ENCODE measurements at regions not wholly inside any gene's neighbourhood (a gene's known extent, or its start where the extent isn't known, plus 50 kb on each side); places are given as distances from the start of the nearest gene placed in this dataset.

GRCh38 chr9:13646500-13647021, 367.1 kb upstream of the MPDZ start:
- no peak for DNase-seq (ENCODE audit: low spot score)

- DNase-seq (ENCODE audit: low spot score) = no peak
These were observed 366.1 kb upstream of the MPDZ start for GRCh38 chr9:13645557-13645956.

DNA sequence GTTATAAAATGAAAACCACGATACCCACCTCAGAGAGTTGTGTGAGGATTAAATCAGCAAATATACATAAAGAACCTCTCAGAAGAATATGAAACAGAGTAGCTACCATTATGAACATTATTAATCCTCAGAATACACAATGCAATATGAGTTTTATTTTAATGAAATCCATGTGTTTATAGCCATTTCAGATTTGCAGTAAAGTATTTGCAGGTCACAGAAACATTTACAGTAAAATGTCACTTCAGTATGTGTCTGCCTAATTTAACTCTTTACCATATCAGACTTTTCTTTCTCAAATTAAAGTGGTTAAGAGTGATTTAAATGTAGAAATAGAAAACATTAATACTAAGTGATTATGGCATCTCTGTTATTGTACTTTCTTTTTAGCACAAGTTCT, 365.2 kb upstream of the MPDZ start:
- no peak for DNase-seq (ENCODE audit: low spot score)

DNA sequence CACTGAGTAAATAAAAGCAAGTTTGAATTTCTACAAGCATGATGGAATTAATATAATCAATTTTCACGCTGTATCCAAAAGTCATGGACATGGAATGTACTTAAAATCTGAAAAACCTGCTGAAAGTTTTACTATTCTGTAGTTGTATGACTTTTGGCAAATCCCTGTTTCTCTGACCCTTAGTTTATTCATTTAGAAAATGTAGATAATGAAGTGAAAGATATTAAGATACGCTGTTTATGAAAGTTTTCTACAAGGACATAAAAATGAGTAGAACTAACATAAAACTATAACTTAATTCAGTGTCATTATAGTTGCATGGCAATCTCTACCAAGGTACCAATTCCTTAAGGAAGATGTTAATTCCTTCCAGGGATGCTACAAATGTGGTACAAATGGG, 363.2 kb upstream of the MPDZ start:
- DNase-seq (ENCODE audit: low spot score) = no peak

- no peak for DNase-seq (ENCODE audit: low spot score)
These were observed 349.6 kb upstream of the MPDZ start for GRCh38 chr9:13629067-13629466.

- no peak for DNase-seq (ENCODE audit: low spot score)
These were observed 349.0 kb upstream of the MPDZ start for GRCh38 chr9:13628526-13628925.

GRCh38 chr9:13627502-13627901, 348.0 kb upstream of the MPDZ start:
- no peak for DNase-seq (ENCODE audit: low spot score)

DNA sequence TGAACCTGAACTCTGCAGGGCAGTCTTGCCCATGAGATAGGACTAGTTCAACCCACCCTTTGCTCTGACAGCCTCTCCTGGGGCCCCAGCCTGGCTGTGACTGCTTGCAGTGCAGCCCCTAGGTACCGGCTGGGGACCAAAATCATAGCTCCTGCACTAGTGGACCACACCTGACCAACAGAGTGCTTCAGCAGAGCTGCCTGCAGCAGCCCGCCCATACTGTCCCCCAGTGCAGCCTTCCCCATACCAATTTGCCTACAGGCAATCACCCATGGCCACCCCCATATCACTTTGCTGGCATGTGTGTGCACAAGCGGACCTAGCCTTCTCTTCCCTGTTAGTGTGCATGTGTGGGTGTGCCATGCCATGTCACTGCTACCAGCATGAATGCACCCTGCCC, 347.6 kb upstream of the MPDZ start:
- no peak for DNase-seq (ENCODE audit: low spot score)

DNA sequence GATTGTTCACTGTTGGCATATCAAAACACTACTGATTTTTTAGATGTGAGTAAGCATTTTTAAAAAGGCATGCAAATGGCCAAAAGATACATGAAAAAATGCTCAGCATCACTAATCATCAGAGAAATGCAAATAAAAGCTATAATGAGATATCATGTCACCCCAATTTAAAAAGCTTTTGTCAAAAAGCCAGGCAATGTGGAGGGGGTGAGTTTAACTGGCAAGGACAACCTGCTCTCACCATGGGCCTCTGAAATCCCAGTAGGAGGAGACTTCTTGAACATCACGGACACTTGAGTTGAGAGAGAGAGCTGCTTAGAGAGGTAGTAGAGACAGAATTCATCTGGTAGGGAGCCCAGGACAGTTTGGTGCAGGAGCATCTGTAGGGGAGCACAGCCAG, 347.1 kb upstream of the MPDZ start:
- DNase-seq (ENCODE audit: low spot score) = no peak

DNA sequence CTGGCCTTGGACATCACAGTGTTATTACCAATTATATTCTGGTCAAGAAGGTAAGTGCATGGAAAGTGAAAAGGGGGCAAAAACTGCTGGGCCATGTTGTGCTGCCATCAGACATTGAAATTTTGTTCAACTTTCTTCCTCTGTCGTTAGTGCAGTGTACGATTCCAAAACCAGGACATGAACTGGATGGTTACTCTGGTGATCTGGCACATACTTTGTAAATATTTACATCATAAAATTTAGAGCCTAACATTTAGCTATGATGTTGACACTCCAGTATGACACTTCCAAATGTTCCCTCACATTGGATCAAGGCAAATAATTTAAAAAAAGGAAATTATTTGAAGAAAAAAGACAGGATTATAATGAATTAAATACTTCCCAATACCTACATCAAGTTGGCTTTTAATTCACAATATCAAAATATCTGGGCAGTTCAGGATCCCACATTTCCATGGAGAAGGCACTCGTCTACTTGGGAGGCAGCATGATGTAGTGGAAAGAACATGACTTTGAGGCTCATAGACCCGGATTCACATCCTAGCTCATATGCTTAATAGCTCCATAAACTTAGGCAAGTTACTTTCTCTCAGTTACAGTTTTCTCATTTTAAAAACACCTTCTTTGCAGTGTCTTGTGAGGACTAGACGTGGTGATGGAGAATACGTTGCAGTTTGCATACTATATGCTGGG, 342.5 kb upstream of the MPDZ start:
- no peak for DNase-seq (ENCODE audit: low spot score)

- no peak for DNase-seq (ENCODE audit: low spot score)
These were observed 337.1 kb upstream of the MPDZ start for GRCh38 chr9:13616491-13617035.

- no peak for DNase-seq (ENCODE audit: low spot score)
These were observed 336.4 kb upstream of the MPDZ start for GRCh38 chr9:13615660-13616490.

GRCh38 chr9:13614060-13614459, 334.6 kb upstream of the MPDZ start:
- DNase-seq (ENCODE audit: low spot score) = no peak

DNA sequence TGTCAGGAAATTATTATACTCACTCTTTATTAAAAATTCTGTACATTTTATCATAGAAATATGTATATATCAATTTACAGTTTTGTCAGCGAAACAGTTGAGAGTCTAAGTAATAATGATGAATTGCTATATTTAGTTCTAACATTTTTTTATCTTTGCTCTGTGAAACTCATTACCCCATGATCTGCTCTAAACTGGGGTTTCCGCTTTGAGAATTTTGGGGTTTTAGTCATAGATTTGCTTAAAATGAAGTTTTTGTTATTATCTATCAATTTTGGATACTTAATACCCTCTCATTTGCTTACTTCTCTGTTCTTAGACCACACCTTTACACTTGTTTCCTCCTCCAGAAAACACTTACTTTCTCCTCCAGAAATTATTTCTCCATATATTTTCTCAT, 333.8 kb upstream of the MPDZ start:
- DNase-seq (ENCODE audit: low spot score) = no peak

GRCh38 chr9:13608451-13608850, 329.0 kb upstream of the MPDZ start:
- DNase-seq (ENCODE audit: low spot score) = no peak

DNA sequence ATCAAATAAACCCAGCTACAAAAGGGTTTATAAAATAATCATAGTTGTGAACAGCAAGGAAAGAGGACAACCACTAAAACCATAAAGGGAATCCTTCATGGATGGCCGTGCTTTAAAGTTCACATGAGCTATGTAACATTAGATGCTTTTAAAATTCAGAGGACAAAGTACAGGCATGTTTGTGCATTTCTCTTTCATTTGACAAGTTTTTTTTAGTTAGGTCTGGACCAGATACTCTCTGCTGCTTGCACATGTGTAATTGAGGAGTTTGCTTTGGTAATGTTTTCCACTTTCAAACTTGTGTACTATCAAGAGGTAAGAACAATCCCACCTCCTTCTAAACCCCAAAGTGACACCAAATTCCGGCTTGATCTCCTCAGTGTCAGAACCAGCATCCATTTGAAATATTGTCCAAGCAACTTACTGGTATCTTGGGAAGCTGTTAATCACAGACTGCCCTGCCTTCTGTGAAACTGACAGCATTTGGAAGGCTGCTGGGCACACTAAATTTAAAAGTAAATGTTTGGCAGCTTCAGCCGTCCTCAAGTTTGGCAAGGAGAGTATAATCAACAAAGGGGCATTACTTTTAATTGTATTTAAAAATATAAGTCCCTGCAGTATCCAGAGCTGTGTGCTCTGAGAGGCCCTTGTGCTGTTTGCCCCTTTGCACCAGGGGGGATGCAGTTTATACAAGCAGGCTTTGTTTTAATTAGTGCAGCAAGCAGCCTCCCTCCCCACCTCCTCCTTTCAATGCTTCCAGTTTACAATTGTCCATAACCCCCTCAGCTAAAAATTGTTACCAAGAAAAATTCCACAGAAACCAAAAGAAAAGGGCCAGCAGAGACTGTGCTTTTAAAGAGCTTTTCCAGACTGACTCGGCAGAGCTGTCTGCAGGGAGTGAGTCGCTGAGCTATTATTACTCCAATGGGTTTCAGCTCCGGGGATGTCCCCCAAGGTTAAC, 328.3 kb upstream of the MPDZ start:
- peak; percentile 32 for DNase-seq (ENCODE audit: low spot score)

DNA sequence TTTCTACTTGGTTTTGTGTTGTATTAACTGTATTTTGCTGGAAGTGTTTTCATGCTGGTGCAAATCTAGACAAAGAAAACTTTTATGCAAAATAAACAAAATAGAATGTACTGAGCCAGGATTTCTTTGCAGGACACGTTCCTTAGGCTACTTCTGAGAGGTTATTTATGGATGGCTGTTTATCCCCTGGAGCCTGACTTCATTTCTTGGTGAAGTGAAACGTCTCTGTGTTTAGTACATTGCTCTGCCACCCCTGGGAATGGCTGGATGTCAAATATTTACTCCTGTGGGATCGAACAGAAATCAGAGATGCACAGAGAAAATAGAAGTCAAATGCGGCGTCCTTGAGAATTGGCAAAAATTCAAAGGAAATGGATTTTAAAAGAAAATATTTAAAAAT, 327.1 kb upstream of the MPDZ start:
- DNase-seq (ENCODE audit: low spot score) = no peak

DNA sequence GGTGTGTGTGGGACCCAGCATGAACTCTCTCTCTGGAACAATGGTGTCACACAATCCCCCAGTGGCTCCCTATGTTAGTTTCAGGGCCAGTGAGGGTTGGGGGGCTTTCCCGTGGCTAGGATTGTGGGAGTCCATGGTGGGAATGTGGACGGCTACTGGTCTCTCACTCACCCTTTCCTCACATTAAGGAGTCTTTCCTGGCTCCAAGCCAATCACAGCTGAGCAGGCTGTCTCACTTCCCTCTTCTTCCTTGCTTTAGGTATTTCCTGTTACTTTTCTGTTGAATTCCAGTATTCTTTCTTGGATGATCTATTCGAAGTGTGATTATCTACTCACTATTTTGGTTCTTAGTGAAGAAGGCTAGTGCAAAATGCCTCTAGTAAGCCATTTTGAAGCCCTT, 324.4 kb upstream of the MPDZ start:
- DNase-seq (ENCODE audit: low spot score) = no peak

DNA sequence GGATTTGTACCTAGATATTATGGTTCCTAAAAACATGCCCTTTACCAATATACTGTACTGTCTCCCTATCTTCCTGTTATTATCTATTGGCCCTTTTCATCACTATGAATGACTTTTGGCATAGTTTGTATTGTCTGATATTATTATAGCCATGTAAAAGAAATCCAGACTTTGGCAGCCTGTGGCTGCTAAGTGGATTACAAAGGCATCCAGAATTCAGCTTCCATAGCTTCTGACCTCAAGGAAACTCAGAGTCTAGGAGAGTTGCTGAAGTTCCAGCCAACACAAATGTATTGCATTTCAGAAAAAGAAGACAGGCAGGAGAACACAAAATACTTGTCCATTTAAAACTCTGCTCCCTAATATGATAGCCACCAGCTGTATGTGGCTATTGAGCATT, 319.2 kb upstream of the MPDZ start:
- no peak for DNase-seq (ENCODE audit: low spot score)

DNA sequence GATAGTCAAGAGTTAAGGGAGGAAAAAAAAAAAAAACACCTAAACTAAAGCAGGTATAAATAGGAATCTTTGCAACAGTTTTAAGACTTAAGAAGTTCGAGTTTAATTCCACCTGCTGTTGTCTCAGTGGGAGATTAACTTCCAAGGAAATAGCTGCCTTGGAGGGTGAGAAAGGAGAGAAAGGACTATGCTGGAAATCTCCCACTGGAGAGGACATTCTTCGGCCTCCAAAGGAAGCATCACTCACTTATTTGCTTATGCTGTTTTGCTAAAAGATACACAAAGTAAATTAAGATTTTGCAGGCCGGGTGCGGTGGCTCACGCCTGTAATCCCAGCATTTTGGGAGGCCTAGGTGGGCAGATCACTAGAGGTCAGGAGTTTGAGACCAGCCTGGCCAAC, 317.9 kb upstream of the MPDZ start:
- DNase-seq (ENCODE audit: low spot score) = no peak

DNA sequence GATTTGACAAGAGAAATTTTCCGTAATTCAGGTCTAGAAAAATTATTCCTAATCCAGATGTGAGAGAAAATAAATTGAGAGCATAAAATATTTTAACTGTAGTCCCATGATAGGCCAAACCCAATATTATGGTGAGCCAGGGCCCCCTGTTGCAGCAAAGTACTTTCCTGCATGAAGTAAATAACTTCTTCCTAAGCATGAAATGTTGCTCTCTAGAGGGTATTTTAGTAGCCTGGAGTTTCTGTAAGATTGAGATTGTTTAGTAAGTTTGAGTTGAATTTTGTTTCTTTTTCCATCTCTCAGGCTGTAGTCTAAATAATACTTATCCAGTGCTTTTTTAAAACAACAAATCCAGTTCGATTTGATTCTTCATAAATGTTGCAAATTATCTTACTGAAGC, 317.5 kb upstream of the MPDZ start:
- no peak for DNase-seq (ENCODE audit: low spot score)

DNA sequence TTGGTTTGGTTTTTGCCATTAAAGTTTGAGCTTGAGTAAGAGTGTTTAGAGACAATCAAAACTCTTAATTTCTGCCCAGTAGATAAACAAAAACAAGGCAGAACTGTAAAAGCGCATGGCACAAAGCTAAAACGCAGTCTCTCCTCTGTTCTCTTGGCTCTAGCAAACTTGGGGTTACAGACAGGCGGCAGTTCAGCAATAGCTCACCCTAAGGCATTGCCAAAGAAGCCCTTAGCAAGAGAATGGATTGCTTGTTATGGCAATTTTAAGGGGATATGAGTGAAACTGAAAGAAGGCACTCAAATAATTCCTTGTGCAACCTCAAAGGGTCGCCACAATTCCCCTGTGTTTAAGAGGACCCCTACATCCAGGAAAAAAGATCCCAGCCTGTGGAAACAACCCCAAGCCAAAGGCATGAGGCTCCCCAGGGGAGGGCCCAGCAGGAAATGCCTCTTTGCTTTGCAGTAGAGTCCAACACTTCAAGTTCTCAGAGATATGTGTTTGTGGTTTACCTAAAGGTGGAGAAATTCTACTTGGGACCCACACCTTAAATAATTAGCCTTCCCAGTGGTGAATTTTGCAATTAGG, 317.0 kb upstream of the MPDZ start:
- DNase-seq (ENCODE audit: low spot score) = no peak

Data from AG20443 (cell line).